A673 (cell line): ENCODE measurements at regions not wholly inside any gene's neighbourhood (a gene's known extent, or its start where the extent isn't known, plus 50 kb on each side); places are given as distances from the start of the nearest gene placed in this dataset.

Source experiments
- EZH2 ChIP-seq: fragments of 200-600 bp; sonication (generic); IDR thresholded peaks from 2 replicates; pipeline ENCODE4 v1.6.1; 2017; ENCODE audit warnings: borderline replicate concordance, low read depth, mild to moderate bottlenecking, mixed read lengths, antibody characterized with exemption, low read length; ENCODE audit not compliant: poor library complexity, severe bottlenecking
- TF ChIP-seq, protein P1 (sequence below): fragments of 300-800, 200-600 bp; sonication (generic); conservative IDR thresholded peaks from 2 replicates; pipeline ENCODE4 v1.5.1; 2017; ENCODE audit warnings: low read depth, mild to moderate bottlenecking, antibody characterized with exemption, low read length, moderate library complexity, mixed read lengths

DNA sequence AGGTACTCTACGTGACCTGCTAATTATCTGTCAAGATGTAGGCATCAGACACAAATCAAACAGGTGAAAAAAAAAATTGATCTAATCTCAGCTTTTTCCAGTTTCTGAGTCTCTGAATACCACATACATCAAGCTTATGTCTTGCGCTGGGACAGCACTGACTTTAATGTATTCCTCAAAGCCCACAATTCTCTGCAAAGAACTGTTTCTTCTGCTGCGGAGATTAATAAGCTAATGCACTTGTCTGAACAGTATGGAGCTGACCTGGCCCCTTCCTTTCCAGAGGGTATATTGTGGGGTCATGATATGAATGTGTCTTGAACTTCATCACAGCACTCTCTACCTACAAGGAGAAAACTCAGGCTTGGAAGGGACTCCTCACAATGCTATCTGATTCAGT lies 87.8 kb downstream of the FOXB1 start:
- TF ChIP-seq, protein P1, sequence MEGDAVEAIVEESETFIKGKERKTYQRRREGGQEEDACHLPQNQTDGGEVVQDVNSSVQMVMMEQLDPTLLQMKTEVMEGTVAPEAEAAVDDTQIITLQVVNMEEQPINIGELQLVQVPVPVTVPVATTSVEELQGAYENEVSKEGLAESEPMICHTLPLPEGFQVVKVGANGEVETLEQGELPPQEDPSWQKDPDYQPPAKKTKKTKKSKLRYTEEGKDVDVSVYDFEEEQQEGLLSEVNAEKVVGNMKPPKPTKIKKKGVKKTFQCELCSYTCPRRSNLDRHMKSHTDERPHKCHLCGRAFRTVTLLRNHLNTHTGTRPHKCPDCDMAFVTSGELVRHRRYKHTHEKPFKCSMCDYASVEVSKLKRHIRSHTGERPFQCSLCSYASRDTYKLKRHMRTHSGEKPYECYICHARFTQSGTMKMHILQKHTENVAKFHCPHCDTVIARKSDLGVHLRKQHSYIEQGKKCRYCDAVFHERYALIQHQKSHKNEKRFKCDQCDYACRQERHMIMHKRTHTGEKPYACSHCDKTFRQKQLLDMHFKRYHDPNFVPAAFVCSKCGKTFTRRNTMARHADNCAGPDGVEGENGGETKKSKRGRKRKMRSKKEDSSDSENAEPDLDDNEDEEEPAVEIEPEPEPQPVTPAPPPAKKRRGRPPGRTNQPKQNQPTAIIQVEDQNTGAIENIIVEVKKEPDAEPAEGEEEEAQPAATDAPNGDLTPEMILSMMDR: no peak
- TF ChIP-seq EZH2: no peak
